HFF-Myc (cell line): ENCODE measurements at regions not wholly inside any gene's neighbourhood (a gene's known extent, or its start where the extent isn't known, plus 50 kb on each side); places are given as distances from the start of the nearest gene placed in this dataset.
"Not testable (repeated sequence)": the region's sequence is repeated elsewhere in the genome, so short reads cannot be mapped to it uniquely, and the experiment has no call there.

Experiments used
- DNase-seq: peaks from one replicate; pipeline ENCODE4 v3.0.0-alpha.2; 2011; ENCODE audit warnings: low read depth; ENCODE audit errors: extremely low read depth
- H3K4me3 ChIP-seq: replicated peaks from 2 replicates; pipeline ENCODE4 v1.5.1; 2011; ENCODE audit warnings: low read depth, mild to moderate bottlenecking, control low read depth, low read length
- CTCF ChIP-seq: IDR thresholded peaks from 2 replicates; pipeline ENCODE4 v1.5.1; 2012; ENCODE audit warnings: mild to moderate bottlenecking, low read depth, low read length, control low read depth; ENCODE audit errors: missing control alignments

GRCh38 chr7:65453341-65454030, 79.8 kb downstream of the ZNF92 start:
- no peak overlapping the region for H3K4me3 ChIP-seq
- no peak for DNase-seq
- no peak for TF ChIP-seq CTCF

GRCh38 chr7:65454469-65454868, 80.8 kb downstream of the ZNF92 start:
- DNase-seq, result no peak
- no peak for TF ChIP-seq CTCF
- no peak overlapping the region for H3K4me3 ChIP-seq

- DNase-seq, H3K4me3 ChIP-seq: not testable (repeated sequence)
Observed at GRCh38 chr7:65455050-65455449, 81.4 kb downstream of the ZNF92 start.

- H3K4me3 ChIP-seq, result no peak overlapping the region
- no peak for DNase-seq
- TF ChIP-seq CTCF, result no peak
Observed at GRCh38 chr7:65457705-65458104, 84.0 kb downstream of the ZNF92 start.

- DNase-seq, result no peak
- no peak for TF ChIP-seq CTCF
Observed at GRCh38 chr7:65459438-65459837, 85.8 kb downstream of the ZNF92 start.

GRCh38 chr7:65462148-65462716, 88.6 kb downstream of the ZNF92 start:
- no peak for TF ChIP-seq CTCF
- no peak overlapping the region for H3K4me3 ChIP-seq
- no peak for DNase-seq

More at GRCh38 chr7:65459438-65459837, 85.8 kb downstream of the ZNF92 start:
- H3K4me3 ChIP-seq, result no peak overlapping the region

- DNase-seq, result no peak
- no peak overlapping the region for H3K4me3 ChIP-seq
- no peak for TF ChIP-seq CTCF
Observed at GRCh38 chr7:65463184-65463583, 89.5 kb downstream of the ZNF92 start.

GRCh38 chr7:65469919-65470558, 96.4 kb downstream of the ZNF92 start:
- not testable (repeated sequence) for H3K4me3 ChIP-seq, DNase-seq
